Stromal cell of bone marrow (primary cell): ENCODE measurements at regions not wholly inside any gene's neighbourhood (a gene's known extent, or its start where the extent isn't known, plus 50 kb on each side); places are given as distances from the start of the nearest gene placed in this dataset.
"Not testable (repeated sequence)": the region's sequence is repeated elsewhere in the genome, so short reads cannot be mapped to it uniquely, and the experiment has no call there.

Experiments
- DNase-seq: peaks from one replicate; pipeline ENCODE4 v3.0.0-alpha.2; 2012; ENCODE audit warnings: low read depth

DNA sequence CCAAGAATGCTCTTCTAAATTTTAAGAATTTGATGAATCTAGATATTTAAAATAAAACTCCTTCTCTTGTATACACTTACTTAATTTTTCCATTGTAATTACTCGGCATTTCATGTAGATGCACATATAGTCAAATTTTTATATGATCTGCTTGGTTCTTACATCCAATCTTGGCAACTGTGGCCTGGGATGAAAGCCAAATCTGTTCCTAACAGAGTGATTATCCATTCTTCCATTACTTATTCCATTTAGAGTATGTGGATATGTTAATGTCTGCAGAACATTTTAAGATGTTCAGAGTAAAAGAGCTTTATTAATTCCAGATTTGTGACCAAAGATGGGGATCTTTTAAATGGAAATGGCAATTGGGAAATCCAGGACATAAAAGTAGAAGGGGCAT lies 144.1 kb upstream of the PDE7B start:
- no peak for DNase-seq

DNA sequence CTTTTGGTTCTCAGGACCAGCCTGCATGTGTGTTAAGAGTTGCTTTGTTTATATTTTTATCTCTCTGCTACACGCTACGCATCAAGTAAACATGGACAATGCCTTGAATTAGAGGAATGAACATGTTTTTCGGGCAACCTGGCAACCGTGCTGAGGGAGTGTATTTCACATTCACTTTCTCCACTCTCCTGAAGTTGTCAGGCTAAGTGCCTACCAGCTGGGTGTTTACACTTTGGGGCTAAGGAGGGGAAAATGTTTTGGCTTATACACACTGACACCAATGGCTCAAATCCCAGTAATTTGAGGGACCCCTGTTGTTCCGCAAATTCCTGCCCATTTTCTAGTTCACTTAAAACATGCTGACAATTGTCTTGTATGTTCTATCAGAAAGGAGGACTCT lies 141.5 kb upstream of the PDE7B start:
- no peak for DNase-seq

DNA sequence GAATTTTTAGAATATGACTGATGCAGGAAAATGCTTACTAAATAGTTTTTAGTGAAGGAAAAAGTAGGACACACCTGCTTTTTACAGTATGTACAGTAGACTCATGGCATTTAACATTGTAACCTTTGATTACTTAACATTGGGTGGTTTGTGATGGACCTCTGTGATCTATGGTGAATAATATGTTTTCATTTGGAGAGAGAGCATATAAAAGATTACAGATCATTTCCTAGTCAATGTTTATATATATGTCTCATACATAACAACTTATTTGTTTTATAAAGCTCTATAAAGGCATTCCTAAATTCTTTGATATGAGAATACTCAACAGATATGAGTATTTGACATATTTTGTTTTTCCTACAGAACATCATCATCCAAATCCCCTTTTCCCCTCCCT lies 129.3 kb upstream of the PDE7B start:
- DNase-seq, result no peak

DNA sequence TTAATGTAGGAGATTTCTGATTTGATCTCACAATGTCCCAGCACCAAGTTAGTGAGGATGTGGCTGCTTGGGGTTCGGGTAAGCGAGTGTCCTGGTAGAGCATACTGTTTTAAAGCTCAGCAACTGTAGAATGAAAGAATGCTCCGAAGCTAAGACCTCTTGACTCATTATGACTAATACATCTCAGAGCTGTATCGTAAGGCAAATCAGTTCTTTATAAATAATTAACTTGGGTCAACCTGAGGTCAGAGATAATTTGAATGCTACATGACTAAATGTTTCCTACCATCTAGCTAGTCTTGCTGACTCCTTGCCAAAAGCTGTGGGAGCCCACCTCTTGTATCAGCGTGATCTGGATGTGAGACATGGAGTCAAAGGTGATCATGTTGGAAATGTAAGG lies 128.8 kb upstream of the PDE7B start:
- peak; percentile 72 for DNase-seq

DNA sequence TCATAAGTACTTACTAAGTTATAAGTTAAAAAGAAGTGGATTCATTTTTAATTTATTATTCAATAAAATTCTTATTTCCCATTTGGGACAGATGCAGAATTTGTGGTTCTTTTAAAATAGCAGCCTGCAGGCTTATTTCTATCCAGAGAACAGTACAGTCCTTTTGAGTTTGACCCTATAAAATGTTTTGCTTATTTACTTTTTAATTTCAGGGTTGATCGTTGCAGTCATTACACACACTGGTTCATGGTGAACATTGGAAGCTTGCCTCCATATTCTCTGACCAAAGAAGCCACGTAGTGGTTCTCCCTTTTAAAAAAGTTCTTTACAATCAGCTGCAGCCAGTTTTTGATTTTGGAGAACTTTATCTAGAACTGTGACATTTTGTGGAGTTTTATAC lies 122.9 kb upstream of the PDE7B start:
- no peak for DNase-seq

DNA sequence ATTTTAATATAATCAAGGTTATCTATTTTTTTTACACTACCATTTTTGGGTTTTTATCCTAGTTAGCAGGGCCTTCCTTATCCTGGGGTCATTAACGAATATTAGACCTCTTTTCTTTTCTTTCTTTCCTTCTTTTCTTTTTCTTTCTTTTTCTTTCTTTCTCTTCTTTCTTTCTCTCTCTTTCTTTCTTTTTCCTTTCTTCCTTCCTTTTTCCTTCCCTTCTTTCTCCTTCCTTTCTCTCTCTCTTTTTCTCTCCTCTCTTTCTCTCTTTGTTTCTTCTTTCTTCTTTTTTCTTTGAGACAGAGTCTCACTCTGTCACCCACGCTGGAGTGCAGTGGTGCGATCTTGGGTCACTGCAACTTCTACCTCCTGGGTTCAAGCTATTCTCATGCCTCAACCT lies 120.4 kb upstream of the PDE7B start:
- no peak for DNase-seq

DNA sequence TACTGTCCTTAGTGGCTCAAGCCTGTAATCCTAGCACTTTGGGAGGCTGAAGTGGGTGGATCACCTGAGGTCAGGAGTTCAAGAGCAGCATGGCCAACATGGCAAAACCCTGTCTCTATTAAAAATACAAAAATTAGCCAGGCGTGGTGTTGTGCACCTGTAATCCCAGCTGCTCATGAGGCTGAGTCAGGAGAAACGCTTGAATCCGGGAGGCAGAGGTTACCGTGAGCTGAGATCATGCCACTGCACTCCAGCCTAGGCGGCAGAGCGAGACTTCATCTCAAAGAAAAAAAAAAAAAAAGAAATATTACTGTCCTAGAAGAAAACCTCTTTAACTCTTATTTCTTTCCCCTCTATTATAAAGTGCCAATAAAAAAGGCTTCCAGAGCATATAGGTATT lies 115.2 kb upstream of the PDE7B start:
- not testable (repeated sequence) for DNase-seq

DNA sequence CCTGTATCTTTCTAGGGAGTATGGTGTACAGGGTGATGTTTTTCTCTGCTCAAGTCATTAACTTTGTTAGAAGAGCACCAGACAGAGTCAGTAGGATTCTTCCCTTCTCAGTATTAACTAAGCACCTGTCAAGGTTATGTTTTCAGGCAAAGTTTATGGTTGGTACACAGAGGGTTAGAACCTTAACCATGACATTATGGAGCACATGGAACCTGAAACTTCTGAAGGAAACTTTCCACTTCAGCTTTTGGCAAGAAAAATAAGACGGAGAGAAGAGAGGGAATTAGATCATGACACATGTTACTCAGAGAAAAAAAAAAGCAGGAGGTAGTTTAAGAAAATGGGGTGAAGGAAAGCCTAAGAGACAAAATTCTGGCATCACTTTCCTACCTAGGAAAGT lies 112.9 kb upstream of the PDE7B start:
- no peak for DNase-seq

DNA sequence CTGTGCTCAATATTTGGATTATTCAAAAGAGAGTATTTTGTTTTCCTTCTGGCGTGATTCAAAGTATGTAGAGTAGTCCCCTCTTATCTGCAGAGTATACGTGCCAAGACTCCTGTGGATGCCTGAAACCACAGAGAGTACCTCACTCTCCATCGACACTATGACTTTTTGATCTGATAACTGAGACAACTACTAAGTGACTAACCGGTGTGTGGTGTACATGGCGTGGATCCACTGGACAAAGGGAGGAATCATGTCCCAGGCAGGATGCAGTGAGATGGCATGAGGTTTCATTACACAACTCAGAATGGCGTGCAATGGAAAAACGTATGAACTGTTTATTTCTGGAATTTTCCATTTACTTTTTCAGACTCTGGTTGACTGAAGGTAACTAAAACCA lies 112.2 kb upstream of the PDE7B start:
- peak; percentile 38 for DNase-seq

DNA sequence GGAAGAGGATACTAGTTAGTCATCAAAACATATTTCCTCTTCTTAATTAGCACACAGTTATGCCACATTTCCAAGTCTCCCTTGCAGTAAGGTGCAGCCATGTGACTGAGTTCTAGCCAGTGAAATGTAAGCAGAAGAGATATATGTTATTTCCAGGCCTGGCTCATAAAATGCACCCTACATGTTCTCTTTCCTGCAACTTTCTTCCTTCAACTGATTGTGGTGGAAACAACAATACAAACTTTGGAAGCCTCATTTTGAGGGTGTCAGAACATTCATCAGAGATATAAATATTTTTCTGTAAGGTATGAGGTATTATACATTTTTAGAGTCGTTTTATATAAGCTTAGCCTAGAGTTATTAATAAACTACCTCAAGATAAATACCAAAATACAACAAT lies 110.9 kb upstream of the PDE7B start:
- DNase-seq, result no peak

DNA sequence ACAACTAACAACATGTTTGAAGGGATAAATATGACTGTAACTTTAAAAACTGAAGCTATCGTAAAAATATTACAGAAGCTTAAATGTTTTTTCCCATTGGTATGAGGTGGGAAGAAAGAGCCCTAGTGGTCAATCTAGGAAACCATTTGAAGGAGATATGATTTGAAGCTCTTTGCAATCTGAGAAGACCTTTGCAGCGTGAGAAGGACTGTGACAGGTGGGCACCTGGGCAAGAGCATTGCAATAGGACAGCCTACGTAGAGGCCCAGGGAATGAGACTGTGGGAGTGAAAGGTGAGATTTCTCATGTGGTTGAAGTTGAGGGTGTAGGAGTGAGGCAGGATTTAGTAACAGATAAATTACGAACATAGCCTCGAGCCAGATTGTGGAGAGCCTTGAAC lies 108.0 kb upstream of the PDE7B start:
- DNase-seq, result no peak

DNA sequence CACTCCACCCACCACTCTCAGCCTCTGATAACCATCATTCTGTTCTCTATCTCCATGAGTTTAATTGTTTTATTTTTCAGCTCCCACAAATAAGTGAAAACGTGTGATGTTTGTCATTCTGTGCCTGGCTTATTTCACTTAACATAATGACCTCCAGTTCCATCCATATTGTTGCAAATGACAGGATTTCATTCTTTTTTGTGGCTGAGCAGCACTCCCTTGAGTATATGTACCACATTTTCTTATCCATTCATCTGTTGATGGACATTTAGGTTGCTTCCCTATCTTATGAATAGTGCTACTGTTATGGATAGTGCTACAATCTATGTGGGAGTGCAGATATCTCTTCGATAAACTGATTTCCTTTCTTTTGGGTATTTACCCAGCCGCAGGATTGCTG lies 103.3 kb upstream of the PDE7B start:
- DNase-seq, result no peak

DNA sequence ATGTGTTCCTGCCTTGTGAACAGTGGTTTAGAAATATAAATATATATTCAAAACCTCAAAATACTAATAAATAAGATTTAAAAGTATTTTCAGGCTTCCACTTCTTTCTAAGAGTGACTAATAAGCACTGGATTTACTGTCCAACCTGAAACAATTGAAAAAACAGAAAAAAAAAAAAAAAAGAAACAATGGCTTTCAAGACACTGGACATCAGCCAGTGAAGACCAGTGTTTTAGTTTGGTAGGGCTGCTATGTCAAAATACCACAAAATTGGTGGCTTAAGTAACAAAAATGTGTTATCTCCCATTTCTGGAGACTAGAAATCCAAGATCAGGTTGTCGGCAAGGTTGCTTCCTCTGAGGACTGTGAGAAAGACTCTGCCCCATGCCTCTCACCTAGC lies 101.4 kb upstream of the PDE7B start:
- DNase-seq, result no peak

DNA sequence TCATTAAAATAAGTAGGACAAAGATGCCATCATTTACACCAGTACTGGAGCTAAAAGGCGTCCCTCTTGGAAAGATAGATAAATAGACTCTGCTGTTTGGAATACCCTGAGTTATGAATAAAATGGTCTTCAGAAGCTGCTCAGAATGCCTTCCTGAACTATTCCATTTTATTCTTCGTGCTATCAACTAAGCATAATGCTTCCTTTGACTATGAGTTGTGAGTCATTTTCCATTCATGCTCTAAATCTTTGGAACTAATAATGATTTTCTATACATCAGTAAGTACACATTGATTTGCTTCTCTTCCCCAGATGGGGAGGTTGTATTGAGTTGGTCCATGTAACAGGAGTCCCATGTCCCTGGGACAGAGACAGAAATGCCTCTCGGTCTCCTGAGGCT lies 98.3 kb upstream of the PDE7B start:
- DNase-seq, result no peak

DNA sequence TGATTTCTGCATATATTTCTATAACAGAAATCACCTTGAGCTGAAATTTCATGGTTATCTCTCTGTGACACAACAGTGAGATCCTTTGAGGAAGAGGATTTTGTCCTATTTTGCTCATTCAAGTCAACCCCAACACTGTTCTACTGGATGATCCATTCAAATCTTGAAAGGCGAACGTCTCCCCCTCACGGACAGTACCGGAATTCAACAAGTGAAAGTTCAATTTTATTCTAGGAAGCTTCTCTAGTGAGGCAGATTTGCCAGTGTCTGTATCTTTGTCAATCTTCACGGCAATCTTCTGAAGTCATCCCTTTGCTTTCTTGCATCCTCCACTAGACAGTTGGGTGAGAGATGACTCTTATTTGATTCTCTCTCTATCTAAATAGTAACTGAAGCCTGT lies 91.7 kb upstream of the PDE7B start:
- no peak for DNase-seq

DNA sequence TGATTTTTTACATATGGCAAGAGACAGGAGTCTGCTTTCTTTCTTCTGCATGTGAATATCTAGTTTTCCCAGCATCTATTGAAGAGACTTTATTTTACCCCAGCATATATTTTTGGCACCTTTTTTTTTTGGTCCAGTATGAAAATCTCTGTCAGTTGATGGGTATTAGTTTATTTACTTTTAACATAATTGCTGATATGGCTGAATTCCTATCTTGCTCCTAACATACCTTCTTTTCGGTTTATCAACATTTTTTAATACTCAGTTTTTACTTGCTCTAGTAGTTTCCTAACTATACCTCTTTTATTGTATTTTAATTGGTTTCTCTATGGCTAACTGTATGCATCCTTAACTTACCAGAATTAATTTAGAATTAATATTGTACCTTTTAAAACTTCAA lies 77.5 kb upstream of the PDE7B start:
- no peak for DNase-seq

DNA sequence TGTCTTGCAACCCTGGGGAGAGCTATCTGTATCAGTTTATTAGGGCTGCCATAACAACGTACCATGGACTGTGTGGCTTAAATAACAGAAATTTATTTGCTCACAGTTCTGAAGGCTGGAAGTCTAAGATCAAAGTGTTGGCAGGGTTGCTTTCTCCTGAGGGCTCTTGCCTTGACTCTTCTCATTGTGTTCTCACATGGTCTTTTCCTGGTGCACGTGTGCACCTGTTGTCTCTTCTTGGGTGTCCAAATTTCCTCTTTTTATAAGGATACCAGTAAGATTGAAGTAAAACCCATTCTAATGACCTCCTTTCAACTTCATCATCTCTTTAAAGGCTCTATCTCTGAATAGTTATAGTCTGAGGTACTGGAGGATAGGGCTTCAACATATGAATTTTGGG lies 72.3 kb upstream of the PDE7B start:
- DNase-seq, result no peak

DNA sequence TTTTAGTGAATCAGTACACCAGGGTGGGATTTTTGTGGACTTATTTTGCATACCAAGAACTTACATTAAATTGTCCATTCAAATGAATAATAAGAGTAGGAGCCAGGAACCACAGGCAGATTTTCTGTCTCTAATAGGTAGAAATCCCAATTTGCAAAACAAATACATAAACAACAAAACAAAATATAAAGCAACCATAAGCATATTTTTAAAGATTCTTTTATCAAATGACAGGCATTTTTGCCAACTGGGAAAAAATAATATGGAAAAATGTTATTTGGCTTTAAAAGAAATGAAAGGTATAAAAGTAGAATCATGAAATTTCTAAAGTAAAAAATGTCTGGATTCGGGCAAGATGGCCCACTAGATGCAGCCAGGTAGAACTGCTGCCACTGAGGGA lies 71.2 kb upstream of the PDE7B start:
- no peak for DNase-seq

DNA sequence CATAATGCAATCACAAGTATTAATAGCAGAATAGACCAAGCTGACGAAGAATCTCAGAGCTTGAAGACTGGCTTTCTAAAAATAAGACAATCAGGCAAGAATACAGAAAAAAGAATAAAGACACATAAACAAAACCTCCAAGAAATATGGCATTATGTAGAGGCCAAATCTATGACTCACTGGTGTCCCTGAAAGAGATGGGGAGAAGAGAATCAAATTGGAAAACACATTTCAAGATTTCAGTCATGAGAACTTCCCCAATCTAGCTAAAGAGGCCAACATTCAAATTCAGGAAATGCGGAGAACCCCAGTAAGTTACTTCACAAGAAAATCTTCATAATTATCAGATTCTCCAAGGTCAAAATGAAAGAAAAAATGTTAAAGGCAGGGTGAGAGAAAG lies 69.0 kb upstream of the PDE7B start:
- no peak for DNase-seq

DNA sequence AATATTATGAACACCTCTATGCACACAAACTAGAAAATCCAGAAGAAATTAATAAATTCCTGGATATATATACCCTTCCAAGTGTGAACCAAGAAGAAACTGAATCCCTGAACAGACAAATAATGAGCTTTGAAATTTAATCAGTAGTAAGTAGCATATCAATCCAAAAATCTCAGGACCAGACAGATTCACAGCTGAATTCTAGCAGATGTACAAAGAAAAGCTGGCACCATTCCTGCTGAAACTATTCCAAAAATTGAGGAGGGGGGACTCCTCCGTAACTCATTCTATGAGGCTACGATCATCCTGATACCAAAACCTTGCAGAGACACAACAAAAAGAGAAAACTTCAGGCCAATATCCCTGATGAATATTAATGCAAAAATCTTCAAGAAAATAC lies 67.0 kb upstream of the PDE7B start:
- DNase-seq, result no peak

DNA sequence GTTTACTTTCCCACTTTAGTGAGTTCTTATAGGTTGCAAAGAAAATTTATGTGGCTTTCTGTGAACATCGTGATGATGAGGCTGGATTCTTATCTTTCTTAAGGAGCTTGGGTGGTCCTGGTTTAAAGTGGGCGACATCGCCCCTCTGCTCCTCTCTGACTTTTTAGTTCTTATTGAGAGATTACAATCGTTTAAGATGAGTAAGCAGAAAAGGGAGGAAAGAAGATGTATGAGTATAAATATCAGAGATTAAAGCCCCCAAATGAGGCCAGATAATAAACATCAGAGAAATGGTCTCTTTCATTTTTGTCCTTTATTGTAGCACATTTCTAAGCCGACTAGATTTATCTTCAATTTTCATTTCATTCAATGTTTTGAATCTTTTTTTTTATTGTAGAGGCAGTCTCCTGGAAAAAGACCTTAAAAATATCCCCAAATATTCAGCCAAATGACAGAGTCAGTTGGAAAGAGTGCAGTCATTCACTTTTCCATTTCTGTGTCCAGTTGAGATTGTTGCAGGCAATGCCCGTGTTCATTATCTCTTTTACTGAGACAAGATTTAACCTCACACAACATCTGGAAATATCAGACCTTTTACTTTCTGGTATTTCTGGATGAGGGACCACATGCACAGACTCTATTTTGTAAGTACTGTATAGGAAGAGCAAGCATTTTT lies 62.0 kb upstream of the PDE7B start:
- DNase-seq, result no peak

DNA sequence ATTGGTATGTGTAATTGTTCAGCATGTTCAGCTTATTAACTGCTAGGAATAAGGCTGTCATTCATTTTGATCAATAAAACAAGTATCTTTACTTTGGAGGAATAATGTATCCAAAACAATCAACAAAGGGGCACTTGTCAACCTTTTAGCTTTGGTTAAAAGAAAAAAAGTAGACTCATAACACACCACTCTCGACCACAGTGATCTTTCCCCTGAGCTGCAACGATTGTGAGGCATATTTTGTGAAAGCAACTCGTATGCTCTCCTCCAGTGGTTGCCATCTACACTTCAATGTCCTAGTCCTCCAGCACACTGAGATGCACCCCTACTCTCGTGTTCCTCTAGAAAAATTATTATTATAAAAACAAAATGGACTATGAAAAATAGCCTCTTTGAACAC lies 60.1 kb upstream of the PDE7B start:
- DNase-seq, result no peak

DNA sequence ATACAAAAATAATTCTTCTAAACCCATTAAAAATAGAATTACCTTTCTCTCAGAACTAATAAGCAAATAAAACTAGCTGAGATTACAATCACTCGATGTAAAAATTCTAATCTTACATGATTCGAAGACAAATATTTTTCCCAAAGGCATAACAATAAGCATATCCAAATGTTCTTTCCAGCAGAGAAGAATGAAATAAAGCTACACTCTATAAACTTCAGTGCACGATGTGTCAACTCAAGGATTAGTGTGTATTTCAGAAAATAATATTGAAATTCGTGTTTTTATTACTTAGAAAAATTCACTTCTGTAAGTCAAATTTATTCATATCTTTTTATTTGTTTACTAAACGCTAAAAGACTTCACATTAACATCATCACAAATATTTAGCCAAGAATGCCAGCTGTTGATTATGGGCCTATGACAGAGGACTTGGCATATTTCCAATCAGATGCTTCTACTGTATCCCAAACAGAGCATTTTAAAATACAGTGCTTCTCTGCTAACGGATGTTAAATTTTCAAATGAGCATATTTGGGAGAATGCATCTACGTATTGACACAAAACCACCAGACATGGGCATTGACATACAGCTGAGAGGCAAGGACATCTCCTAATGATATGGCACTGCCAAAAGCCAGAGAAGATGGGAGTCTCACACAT lies 54.7 kb upstream of the PDE7B start:
- DNase-seq, result no peak

DNA sequence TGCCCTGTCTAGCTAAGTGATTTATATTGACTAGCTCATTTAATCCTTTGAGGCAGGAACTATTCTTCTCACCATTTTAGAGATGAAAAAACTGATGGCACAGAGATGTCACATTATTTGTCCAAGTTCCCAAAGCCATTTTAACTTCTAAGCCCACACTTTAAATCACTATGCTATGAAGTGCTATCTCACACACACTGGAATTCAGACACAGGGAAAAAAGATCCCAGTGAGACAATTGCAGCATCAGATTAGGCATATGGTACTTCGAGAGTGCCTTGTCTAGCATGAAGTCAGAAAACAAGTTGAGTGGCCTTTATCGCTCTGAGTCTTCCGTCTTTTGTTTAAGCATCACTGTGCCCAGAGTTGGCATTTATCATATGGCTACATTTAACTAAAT lies 54.1 kb upstream of the PDE7B start:
- no peak for DNase-seq
